Keratinocyte (primary cell): ENCODE measurements at regions not wholly inside any gene's neighbourhood (a gene's known extent, or its start where the extent isn't known, plus 50 kb on each side); places are given as distances from the start of the nearest gene placed in this dataset.

Experiments
- EZH2 ChIP-seq: IDR thresholded peaks from one replicate; pipeline ENCODE4 v1.6.1; 2012; ENCODE audit warnings: inconsistent platforms, mild to moderate bottlenecking, low read length, moderate library complexity
- TF ChIP-seq, protein P1 (sequence below), 3 experiments: IDR thresholded peaks in 1 of 3; conservative IDR thresholded peaks in 1 of 3; optimal IDR thresholded peaks in 1 of 3; 2 replicates in 2 of 3; 3 replicates in 1 of 3; pipeline versions ENCODE3 to v1.5.1; 2011; ENCODE audit warnings: low read length in 3 of 3, mild to moderate bottlenecking in 3 of 3, moderate library complexity in 2 of 3, control low read depth in 1 of 3, inconsistent platforms in 1 of 3; ENCODE audit not compliant: insufficient read depth in 2 of 3; ENCODE audit errors: extremely low read depth in 1 of 3

DNA sequence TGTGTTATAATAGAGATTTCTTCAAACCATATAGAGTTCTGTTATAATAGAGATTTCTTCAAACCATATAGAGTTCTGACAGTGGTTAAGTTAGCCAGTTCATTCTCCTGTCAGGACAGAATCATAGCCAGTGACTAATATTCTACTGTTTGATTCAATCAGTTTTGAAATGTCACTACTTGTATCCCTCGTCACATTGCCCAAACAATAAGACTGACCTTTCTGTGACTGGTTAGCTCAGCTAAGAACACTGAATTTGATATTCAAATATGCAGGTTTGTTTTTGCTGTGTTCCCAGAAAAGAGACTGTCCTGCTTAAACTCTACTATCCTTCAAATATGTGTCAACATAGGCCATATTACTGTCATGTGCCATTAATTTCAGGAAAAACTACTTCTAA is 74.4 kb downstream of the ALG10B start:
- TF ChIP-seq, protein P1, sequence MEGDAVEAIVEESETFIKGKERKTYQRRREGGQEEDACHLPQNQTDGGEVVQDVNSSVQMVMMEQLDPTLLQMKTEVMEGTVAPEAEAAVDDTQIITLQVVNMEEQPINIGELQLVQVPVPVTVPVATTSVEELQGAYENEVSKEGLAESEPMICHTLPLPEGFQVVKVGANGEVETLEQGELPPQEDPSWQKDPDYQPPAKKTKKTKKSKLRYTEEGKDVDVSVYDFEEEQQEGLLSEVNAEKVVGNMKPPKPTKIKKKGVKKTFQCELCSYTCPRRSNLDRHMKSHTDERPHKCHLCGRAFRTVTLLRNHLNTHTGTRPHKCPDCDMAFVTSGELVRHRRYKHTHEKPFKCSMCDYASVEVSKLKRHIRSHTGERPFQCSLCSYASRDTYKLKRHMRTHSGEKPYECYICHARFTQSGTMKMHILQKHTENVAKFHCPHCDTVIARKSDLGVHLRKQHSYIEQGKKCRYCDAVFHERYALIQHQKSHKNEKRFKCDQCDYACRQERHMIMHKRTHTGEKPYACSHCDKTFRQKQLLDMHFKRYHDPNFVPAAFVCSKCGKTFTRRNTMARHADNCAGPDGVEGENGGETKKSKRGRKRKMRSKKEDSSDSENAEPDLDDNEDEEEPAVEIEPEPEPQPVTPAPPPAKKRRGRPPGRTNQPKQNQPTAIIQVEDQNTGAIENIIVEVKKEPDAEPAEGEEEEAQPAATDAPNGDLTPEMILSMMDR (optimal IDR thresholded peaks at IDR 0.05 in 1 of 3, IDR thresholded peaks at IDR 0.05 in 1 of 3, conservative IDR thresholded peaks at IDR 0.05 in 1 of 3; ENCODE audit: extremely low read depth in 1 of 3, insufficient read depth in 2 of 3, low read length in 3 of 3): no peak
- no peak for TF ChIP-seq EZH2
